GM12878 (cell line): ENCODE measurements at regions not wholly inside any gene's neighbourhood (a gene's known extent, or its start where the extent isn't known, plus 50 kb on each side); places are given as distances from the start of the nearest gene placed in this dataset.

Experiments
- BRCA1 ChIP-seq: IDR thresholded peaks from 2 replicates; pipeline ENCODE4 v1.6.1; 2011; ENCODE audit warnings: low read depth, low read length, improper control_type of control experiment
- CREM ChIP-seq: IDR thresholded peaks from 2 replicates; pipeline ENCODE4 v1.6.1; 2014; ENCODE audit warnings: antibody characterized with exemption, low read depth
- EP300 ChIP-seq, 2 experiments: fragments of 150-350 bp in 1 of 2; IDR thresholded peaks; 2 replicates each; pipeline ENCODE4 v1.6.1; 2011 to 2012; ENCODE audit warnings: low read depth in 2 of 2, low read length in 2 of 2, borderline replicate concordance in 1 of 2, improper control_type of control experiment in 1 of 2, inconsistent platforms in 1 of 2; ENCODE audit not compliant: control insufficient read depth in 1 of 2
- POU2F2 ChIP-seq: IDR thresholded peaks from 3 replicates; pipeline ENCODE4 v1.6.1; 2011; ENCODE audit warnings: low read depth, mild to moderate bottlenecking, low read length, borderline replicate concordance
- TF ChIP-seq, protein P1 (sequence below), 3 experiments: IDR thresholded peaks in 2 of 3; conservative IDR thresholded peaks in 1 of 3; 2 replicates each; pipeline ENCODE4 v1.5.1; 2011; ENCODE audit warnings: low read depth in 3 of 3, low read length in 3 of 3, mild to moderate bottlenecking in 3 of 3, control low read depth in 2 of 3, moderate library complexity in 2 of 3, inconsistent platforms in 1 of 3, mixed read lengths in 1 of 3; ENCODE audit not compliant: control insufficient read depth in 2 of 3, insufficient read depth in 1 of 3; ENCODE audit errors: extremely low read depth in 1 of 3
- TF ChIP-seq, protein P2 (sequence below): IDR thresholded peaks from 2 replicates; pipeline ENCODE4 v1.6.1; 2011; ENCODE audit warnings: low read depth, mild to moderate bottlenecking, low read length, moderate library complexity, borderline replicate concordance; ENCODE audit errors: extremely low read depth

DNA sequence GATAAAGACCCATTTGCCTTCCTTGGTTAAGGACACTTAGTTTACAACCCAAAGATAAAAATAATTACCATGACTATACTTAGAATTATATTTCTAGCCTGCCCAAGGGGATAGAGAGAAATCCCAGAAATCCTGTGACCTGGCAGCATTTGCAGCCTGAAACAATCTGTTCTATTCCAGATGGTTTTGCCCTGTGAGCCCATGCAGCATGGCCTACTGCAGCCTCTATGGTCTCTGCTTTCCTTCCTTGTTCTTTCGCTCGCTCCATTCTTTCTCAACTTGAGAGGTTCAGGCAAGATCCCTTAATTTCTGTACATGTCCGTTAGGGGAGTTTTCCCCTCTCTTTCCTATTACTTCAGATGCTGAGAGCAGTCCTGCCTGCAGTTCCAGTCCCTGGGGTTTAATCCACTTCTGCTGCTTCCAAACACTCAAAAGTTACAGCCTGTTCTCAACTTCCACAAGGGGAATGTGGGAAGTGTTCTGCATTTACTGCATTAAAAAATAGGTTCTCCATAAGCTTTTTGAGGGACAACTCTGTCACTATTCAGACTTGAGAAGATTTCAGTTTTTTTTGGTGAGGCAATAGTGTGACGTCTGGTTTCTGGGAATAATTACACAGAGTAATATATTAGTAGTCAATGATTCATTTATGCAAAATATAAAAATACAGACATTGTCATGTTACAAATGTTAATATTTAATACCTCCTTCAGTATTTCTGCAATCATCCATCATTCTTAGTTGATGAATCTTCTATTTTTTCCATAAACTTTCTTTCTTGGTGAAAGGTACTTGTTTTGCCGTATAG, 80.3 kb downstream of the CDCA7 start:
- TF ChIP-seq, protein P1, sequence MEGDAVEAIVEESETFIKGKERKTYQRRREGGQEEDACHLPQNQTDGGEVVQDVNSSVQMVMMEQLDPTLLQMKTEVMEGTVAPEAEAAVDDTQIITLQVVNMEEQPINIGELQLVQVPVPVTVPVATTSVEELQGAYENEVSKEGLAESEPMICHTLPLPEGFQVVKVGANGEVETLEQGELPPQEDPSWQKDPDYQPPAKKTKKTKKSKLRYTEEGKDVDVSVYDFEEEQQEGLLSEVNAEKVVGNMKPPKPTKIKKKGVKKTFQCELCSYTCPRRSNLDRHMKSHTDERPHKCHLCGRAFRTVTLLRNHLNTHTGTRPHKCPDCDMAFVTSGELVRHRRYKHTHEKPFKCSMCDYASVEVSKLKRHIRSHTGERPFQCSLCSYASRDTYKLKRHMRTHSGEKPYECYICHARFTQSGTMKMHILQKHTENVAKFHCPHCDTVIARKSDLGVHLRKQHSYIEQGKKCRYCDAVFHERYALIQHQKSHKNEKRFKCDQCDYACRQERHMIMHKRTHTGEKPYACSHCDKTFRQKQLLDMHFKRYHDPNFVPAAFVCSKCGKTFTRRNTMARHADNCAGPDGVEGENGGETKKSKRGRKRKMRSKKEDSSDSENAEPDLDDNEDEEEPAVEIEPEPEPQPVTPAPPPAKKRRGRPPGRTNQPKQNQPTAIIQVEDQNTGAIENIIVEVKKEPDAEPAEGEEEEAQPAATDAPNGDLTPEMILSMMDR (IDR thresholded peaks at IDR 0.05 in 2 of 3, conservative IDR thresholded peaks at IDR 0.05 in 1 of 3; ENCODE audit: control insufficient read depth in 2 of 3, extremely low read depth in 1 of 3, insufficient read depth in 1 of 3, low read depth in 3 of 3, low read length in 3 of 3) = no peak
- TF ChIP-seq CREM (no peak), BRCA1 (no peak), EP300 (IDR thresholded peaks at IDR 0.05; ENCODE audit: borderline replicate concordance in 1 of 2, control insufficient read depth in 1 of 2, low read depth in 2 of 2, low read length in 2 of 2) (no peak), POU2F2 (no peak)
- TF ChIP-seq, protein P2, sequence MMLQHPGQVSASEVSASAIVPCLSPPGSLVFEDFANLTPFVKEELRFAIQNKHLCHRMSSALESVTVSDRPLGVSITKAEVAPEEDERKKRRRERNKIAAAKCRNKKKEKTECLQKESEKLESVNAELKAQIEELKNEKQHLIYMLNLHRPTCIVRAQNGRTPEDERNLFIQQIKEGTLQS = no peak
